ENCODE measurements at regions not wholly inside any gene's neighbourhood (a gene's known extent, or its start where the extent isn't known, plus 50 kb on each side); places are given as distances from the start of the nearest gene placed in this dataset.

DNA sequence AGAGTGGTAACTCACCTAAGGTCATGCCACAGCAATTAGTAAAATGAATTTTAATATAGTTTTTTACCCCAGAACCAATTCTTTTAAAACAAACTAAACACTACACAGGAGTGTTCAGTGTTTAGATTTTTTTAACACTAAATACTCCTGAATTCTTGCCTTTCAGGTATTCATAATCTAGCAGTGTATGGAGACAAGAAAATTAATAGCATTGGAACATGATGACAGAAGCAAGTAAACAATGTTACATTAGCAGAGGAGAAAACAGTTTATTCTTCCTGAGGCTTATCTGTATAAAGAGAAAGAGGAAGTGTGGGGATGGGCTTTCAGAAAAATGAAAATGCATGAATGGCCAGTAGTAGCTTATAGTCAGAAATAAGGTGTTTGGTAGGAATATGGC lies 222.1 kb upstream of the FAT3 start:
- TF ChIP-seq, protein P1, sequence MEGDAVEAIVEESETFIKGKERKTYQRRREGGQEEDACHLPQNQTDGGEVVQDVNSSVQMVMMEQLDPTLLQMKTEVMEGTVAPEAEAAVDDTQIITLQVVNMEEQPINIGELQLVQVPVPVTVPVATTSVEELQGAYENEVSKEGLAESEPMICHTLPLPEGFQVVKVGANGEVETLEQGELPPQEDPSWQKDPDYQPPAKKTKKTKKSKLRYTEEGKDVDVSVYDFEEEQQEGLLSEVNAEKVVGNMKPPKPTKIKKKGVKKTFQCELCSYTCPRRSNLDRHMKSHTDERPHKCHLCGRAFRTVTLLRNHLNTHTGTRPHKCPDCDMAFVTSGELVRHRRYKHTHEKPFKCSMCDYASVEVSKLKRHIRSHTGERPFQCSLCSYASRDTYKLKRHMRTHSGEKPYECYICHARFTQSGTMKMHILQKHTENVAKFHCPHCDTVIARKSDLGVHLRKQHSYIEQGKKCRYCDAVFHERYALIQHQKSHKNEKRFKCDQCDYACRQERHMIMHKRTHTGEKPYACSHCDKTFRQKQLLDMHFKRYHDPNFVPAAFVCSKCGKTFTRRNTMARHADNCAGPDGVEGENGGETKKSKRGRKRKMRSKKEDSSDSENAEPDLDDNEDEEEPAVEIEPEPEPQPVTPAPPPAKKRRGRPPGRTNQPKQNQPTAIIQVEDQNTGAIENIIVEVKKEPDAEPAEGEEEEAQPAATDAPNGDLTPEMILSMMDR (IDR thresholded peaks at IDR 0.05), result no peak
- no peak for TF ChIP-seq POLR2A (IDR thresholded peaks at IDR 0.05)
- TF ChIP-seq EP300 (IDR thresholded peaks at IDR 0.05), result no peak

Measured in ovary (tissue), 3 donors.